WERI-Rb-1 (cell line): ENCODE measurements at regions not wholly inside any gene's neighbourhood (a gene's known extent, or its start where the extent isn't known, plus 50 kb on each side); places are given as distances from the start of the nearest gene placed in this dataset.

Experiments
- DNase-seq: peaks from one replicate; pipeline ENCODE4 v3.0.0-alpha.2; 2020
- H3K27ac ChIP-seq: fragments of 250-450 bp; sonication (Bioruptor Pico); 2 replicates; pipeline ENCODE4 v1.5.1; 2020; ENCODE audit warnings: mild to moderate bottlenecking, moderate library complexity
- H3K27me3 ChIP-seq: fragments of 250-450 bp; sonication (Bioruptor Pico); 2 replicates; pipeline ENCODE4 v1.5.1; 2021; ENCODE audit warnings: mild to moderate bottlenecking, low read depth, moderate library complexity; ENCODE audit not compliant: insufficient read depth, severe bottlenecking
- H3K36me3 ChIP-seq: fragments of 250-450 bp; sonication (Bioruptor Pico); 2 replicates; pipeline ENCODE4 v1.5.1; 2020; ENCODE audit warnings: mild to moderate bottlenecking, moderate library complexity
- H3K4me3 ChIP-seq: 2 replicates; pipeline ENCODE4 v1.5.1; 2011; ENCODE audit warnings: low read depth, mild to moderate bottlenecking, control low read depth, low read length
- H3K9me3 ChIP-seq: fragments of 250-450 bp; sonication (Bioruptor Pico); 2 replicates; pipeline ENCODE4 v1.5.1; 2021; ENCODE audit warnings: mild to moderate bottlenecking, moderate library complexity; ENCODE audit not compliant: severe bottlenecking
- CTCF ChIP-seq: IDR thresholded peaks from 2 replicates; pipeline ENCODE4 v1.5.1; 2011; ENCODE audit warnings: low read depth, mild to moderate bottlenecking, control low read depth, inconsistent platforms, low read length

GRCh38 chr3:70832834-70833205 is 520.4 kb upstream of the MDFIC2 start:
- no peaks in the 10 kb centered on the region for H3K9me3 ChIP-seq
- no peak for DNase-seq
- TF ChIP-seq CTCF: no peak
- no peak overlapping the region for H3K4me3 ChIP-seq
- H3K36me3 ChIP-seq: no peaks in the 10 kb centered on the region
- H3K27ac ChIP-seq: no peak overlapping the region
- no peaks in the 10 kb centered on the region for H3K27me3 ChIP-seq

- no peak for DNase-seq
- no peaks in the 10 kb centered on the region for H3K9me3 ChIP-seq
- H3K36me3 ChIP-seq: no peaks in the 10 kb centered on the region
- no peaks in the 10 kb centered on the region for H3K27me3 ChIP-seq
- no peak overlapping the region for H3K27ac ChIP-seq
- TF ChIP-seq CTCF: no peak
- H3K4me3 ChIP-seq: no peak overlapping the region
These were observed 519.8 kb upstream of the MDFIC2 start for GRCh38 chr3:70832089-70832833.

GRCh38 chr3:70829092-70829491 is 516.7 kb upstream of the MDFIC2 start:
- TF ChIP-seq CTCF: no peak

GRCh38 chr3:70824773-70825172 is 512.3 kb upstream of the MDFIC2 start:
- no peaks in the 10 kb centered on the region for H3K9me3 ChIP-seq
- no peaks in the 10 kb centered on the region for H3K36me3 ChIP-seq
- H3K4me3 ChIP-seq: no peak overlapping the region
- H3K27me3 ChIP-seq: no peaks in the 10 kb centered on the region
- H3K27ac ChIP-seq: no peak overlapping the region
- no peak for TF ChIP-seq CTCF
- no peak for DNase-seq

More at GRCh38 chr3:70829092-70829491, 516.7 kb upstream of the MDFIC2 start:
- Histone ChIP-seq H3K27me3 (no peaks in the 10 kb centered on the region), H3K4me3 (no peak overlapping the region), H3K27ac (no peak overlapping the region), H3K9me3 (no peaks in the 10 kb centered on the region), H3K36me3 (no peaks in the 10 kb centered on the region)
- DNase-seq: no peak

- Histone ChIP-seq H3K9me3 (no peaks in the 10 kb centered on the region), H3K27ac (no peak overlapping the region), H3K4me3 (no peak overlapping the region), H3K27me3 (no peaks in the 10 kb centered on the region), H3K36me3 (no peaks in the 10 kb centered on the region)
- TF ChIP-seq CTCF: no peak
- no peak for DNase-seq
These were observed 511.6 kb upstream of the MDFIC2 start for GRCh38 chr3:70824078-70824477.

- H3K27ac ChIP-seq: no peak overlapping the region
- H3K9me3 ChIP-seq: no peaks in the 10 kb centered on the region
- H3K4me3 ChIP-seq: no peak overlapping the region
- no peaks in the 10 kb centered on the region for H3K27me3 ChIP-seq
- H3K36me3 ChIP-seq: no peaks in the 10 kb centered on the region
- no peak for TF ChIP-seq CTCF
- DNase-seq: no peak
These were observed 511.2 kb upstream of the MDFIC2 start for GRCh38 chr3:70823622-70824021.
